Uterus (tissue), 3 donors: ENCODE measurements at regions not wholly inside any gene's neighbourhood (a gene's known extent, or its start where the extent isn't known, plus 50 kb on each side); places are given as distances from the start of the nearest gene placed in this dataset.
"Not testable (repeated sequence)": the region's sequence is repeated elsewhere in the genome, so short reads cannot be mapped to it uniquely, and the experiment has no call there.

Experiments
- DNase-seq, 2 donors: peaks; one replicate each; pipeline ENCODE4 v3.0.0-alpha.2; 2019 to 2020
- H3K27ac ChIP-seq, 2 donors: fragments of 200-600 bp; sonication (generic); 1 replicate in 1 of 2; 2 replicates in 1 of 2; pipeline ENCODE4 v1.5.1; 2016 to 2018
- H3K27me3 ChIP-seq, 2 donors: fragments of 200-600 bp; sonication (generic); one replicate each; pipeline ENCODE4 v1.5.1; 2018 to 2019; ENCODE audit warnings: control low read depth in 1 of 2
- H3K36me3 ChIP-seq, 2 donors: fragments of 200-600 bp; sonication (generic); one replicate each; pipeline ENCODE4 v1.5.1; 2019; ENCODE audit warnings: control low read depth in 1 of 2
- H3K4me1 ChIP-seq, 2 donors: fragments of 200-600 bp; sonication (generic); one replicate each; pipeline ENCODE4 v1.5.1; 2018 to 2019; ENCODE audit warnings: control low read depth in 1 of 2
- H3K4me3 ChIP-seq, 2 donors: fragments of 200-600 bp; sonication (generic); 1 replicate in 1 of 2; 2 replicates in 1 of 2; pipeline ENCODE4 v1.5.1; 2018 to 2019; ENCODE audit warnings: mild to moderate bottlenecking in 1 of 2
- H3K9me3 ChIP-seq, 2 donors: fragments of 200-600 bp; sonication (generic); one replicate each; pipeline ENCODE4 v1.5.1; 2019; ENCODE audit warnings: control low read depth in 1 of 2
- POLR2A ChIP-seq, 2 donors: fragments of 450-650 bp; IDR thresholded peaks; one replicate each; pipeline ENCODE4 v1.6.1; 2016; ENCODE audit warnings: antibody characterized with exemption in 2 of 2, mild to moderate bottlenecking in 1 of 2, moderate library complexity in 1 of 2
- intact Hi-C: fragments of 100-400 bp; cut with DNase I; formaldehyde crosslinking; loops from one replicate; pipeline ENCODE4 v1.15.1; 2023; ENCODE audit warnings: low total_unique reads
- TF ChIP-seq, protein P1 (sequence below), 4 experiments: fragments of 200-600 bp in 2 of 4; fragments of 450-650 bp in 2 of 4; sonication (generic) in 2 of 4; IDR thresholded peaks; one replicate each; pipeline ENCODE4 v1.5.1; 2016 to 2019; ENCODE audit warnings: antibody characterized with exemption in 4 of 4, mild to moderate bottlenecking in 2 of 4, moderate library complexity in 1 of 4
- donor health status: DM: yes; HTN: yes; CAD: no.

- DNase-seq, result no peak
- Histone ChIP-seq H3K4me3 (no peak overlapping the region), H3K27ac (no peak overlapping the region), H3K27me3 (no peaks in the 10 kb centered on the region), H3K9me3 (no peaks in the 10 kb centered on the region), H3K4me1 (no peaks in the 10 kb centered on the region), H3K36me3 (no peaks in the 10 kb centered on the region)
- TF ChIP-seq, protein P1, sequence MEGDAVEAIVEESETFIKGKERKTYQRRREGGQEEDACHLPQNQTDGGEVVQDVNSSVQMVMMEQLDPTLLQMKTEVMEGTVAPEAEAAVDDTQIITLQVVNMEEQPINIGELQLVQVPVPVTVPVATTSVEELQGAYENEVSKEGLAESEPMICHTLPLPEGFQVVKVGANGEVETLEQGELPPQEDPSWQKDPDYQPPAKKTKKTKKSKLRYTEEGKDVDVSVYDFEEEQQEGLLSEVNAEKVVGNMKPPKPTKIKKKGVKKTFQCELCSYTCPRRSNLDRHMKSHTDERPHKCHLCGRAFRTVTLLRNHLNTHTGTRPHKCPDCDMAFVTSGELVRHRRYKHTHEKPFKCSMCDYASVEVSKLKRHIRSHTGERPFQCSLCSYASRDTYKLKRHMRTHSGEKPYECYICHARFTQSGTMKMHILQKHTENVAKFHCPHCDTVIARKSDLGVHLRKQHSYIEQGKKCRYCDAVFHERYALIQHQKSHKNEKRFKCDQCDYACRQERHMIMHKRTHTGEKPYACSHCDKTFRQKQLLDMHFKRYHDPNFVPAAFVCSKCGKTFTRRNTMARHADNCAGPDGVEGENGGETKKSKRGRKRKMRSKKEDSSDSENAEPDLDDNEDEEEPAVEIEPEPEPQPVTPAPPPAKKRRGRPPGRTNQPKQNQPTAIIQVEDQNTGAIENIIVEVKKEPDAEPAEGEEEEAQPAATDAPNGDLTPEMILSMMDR (IDR thresholded peaks at IDR 0.05), result no peak
- TF ChIP-seq POLR2A (IDR thresholded peaks at IDR 0.05), result no peak
- intact Hi-C loops, result no loop called here
Measured at GRCh38 chr2:22185251-22185650, 1061.5 kb downstream of the TDRD15 start.

GRCh38 chr2:22186261-22186828 is 1062.6 kb downstream of the TDRD15 start:
- intact Hi-C loops, H3K9me3 ChIP-seq, H3K27ac ChIP-seq, H3K4me1 ChIP-seq, H3K27me3 ChIP-seq, H3K4me3 ChIP-seq, H3K36me3 ChIP-seq, DNase-seq: not testable (repeated sequence)

DNA sequence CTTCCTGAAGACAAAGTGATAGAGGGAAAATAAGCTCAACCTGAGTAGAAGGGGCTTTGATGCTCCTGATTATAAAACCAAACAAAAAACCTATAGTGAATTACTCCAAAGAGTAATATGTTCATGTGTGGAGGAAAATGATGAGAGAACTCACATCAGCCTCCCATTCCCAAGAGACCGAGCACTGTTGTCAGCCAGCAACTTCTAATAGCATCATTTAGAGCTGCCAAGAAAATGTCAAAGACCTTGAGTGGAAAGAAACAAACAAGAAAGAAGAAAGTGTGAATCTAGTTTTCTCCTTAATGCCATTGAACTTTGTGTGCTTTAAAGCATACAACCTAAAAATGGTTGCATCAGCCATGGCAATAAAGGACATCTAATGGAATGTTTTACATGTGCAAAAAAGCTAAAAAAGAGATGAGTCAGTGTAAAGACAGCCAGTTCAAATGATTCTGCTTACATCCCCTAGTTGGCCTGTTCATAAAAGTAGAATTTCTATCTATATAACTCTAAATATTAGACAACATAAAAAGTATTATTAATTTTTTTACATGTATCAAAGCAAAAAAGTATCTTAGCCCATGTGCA is 1066.2 kb downstream of the TDRD15 start:
- no peak overlapping the region for H3K4me3 ChIP-seq
- no peaks in the 10 kb centered on the region for H3K36me3 ChIP-seq
- H3K27me3 ChIP-seq, result no peaks in the 10 kb centered on the region
- no peaks in the 10 kb centered on the region for H3K9me3 ChIP-seq
- no peak for DNase-seq
- no peaks in the 10 kb centered on the region for H3K4me1 ChIP-seq
- no peak for TF ChIP-seq POLR2A (IDR thresholded peaks at IDR 0.05)
- TF ChIP-seq, protein P1 (IDR thresholded peaks at IDR 0.05), result no peak
- H3K27ac ChIP-seq, result no peak overlapping the region
- intact Hi-C loops, result no loop called here

GRCh38 chr2:22194218-22194617 is 1070.5 kb downstream of the TDRD15 start:
- H3K4me1 ChIP-seq, result no peaks in the 10 kb centered on the region
- no peaks in the 10 kb centered on the region for H3K9me3 ChIP-seq
- H3K27me3 ChIP-seq, result no peaks in the 10 kb centered on the region
- no peak overlapping the region for H3K27ac ChIP-seq
- H3K36me3 ChIP-seq, result no peaks in the 10 kb centered on the region
- no peak for DNase-seq
- TF ChIP-seq, protein P1 (IDR thresholded peaks at IDR 0.05), result no peak
- no peak for TF ChIP-seq POLR2A (IDR thresholded peaks at IDR 0.05)
- H3K4me3 ChIP-seq, result no peak overlapping the region
- intact Hi-C loops, result no loop called here

DNA sequence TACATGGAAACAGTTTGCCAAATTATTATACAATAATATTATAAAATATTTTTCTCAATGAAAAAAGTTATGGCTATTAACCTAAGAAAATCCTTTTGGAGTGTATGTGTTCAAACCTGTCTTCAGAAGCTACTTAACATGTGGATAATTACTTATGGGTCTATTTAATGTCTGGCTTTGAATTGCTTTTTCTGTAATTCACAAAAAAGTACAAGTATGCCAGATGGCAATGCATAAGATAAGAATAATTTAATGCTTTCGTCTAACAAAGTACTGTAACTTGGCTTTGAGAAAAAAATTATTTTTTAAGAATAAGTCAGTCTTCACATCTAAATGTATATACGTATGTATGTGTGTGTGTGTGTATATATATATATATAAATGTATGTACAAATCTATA is 1073.0 kb downstream of the TDRD15 start:
- no peaks in the 10 kb centered on the region for H3K9me3 ChIP-seq
- intact Hi-C loops, result no loop called here
- no peaks in the 10 kb centered on the region for H3K27me3 ChIP-seq
- no peak for DNase-seq
- no peaks in the 10 kb centered on the region for H3K4me1 ChIP-seq
- no peaks in the 10 kb centered on the region for H3K36me3 ChIP-seq
- H3K4me3 ChIP-seq, result no peak overlapping the region
- H3K27ac ChIP-seq, result no peak overlapping the region
- no peak for TF ChIP-seq POLR2A (IDR thresholded peaks at IDR 0.05)
- TF ChIP-seq, protein P1 (IDR thresholded peaks at IDR 0.05), result no peak
